ENCODE measurements at regions not wholly inside any gene's neighbourhood (a gene's known extent, or its start where the extent isn't known, plus 50 kb on each side); places are given as distances from the start of the nearest gene placed in this dataset.

DNA sequence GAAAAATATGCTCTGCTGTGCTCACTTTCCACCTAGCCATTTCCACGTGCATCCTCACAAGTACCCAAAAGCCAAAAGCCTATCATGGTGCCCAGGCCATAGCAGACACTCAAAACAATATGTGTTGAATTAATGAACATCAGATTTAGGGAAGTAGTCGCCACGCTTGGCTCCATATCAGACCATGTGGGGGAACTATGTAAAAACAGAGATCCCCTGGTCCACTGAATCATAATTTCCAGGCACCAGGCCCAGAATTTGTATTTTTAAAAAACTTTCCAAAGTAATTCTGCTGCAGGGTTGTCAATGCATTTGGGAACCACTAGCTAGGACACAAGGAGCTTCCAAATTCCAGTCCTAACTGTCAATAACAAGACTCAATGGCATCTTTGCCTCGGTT is 77.3 kb downstream of the CNTN3 start:
- no TSS peak for BruUV-seq (replicated peaks)
- intact Hi-C loops (cut with micrococcal nuclease; ENCODE audit: unreplicated experiment) = no loop called here
- CTCF ChIA-PET = no interaction called here
- no peaks in the 10 kb centered on the region for H3K9me3 ChIP-seq (replicated peaks; ENCODE audit: control insufficient read depth, insufficient read depth, low read length)
- WGBS (ENCODE audit: insufficient coverage, insufficient replicate concordance, low lambda C conversion rate, missing lambda C conversion rate) = 18% methylated on average over 4 of the region's 4 CpGs
- TF ChIP-seq SIX5 (IDR thresholded peaks at IDR 0.05; ENCODE audit: low read depth, low read length, severe bottlenecking) = no peak
- TF ChIP-seq, protein P1, sequence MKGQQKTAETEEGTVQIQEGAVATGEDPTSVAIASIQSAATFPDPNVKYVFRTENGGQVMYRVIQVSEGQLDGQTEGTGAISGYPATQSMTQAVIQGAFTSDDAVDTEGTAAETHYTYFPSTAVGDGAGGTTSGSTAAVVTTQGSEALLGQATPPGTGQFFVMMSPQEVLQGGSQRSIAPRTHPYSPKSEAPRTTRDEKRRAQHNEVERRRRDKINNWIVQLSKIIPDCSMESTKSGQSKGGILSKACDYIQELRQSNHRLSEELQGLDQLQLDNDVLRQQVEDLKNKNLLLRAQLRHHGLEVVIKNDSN (IDR thresholded peaks at IDR 0.05; ENCODE audit: borderline replicate concordance, extremely low read length, insufficient read depth, low read depth, low read length) = no peak
- TF ChIP-seq NFYB (IDR thresholded peaks at IDR 0.05; ENCODE audit: insufficient read depth, low read depth, low read length) = no peak
- TF ChIP-seq POLR2AphosphoS2 (IDR thresholded peaks at IDR 0.05; ENCODE audit: low read depth, low read length) = no peak
- no peak for TF ChIP-seq FOXM1 (IDR thresholded peaks at IDR 0.05; ENCODE audit: low read depth, low read length)
- no peak for TF ChIP-seq POLR2A (IDR thresholded peaks at IDR 0.05; ENCODE audit: low read depth, low read length)
- no peak overlapping the region for H3K27ac ChIP-seq (ENCODE audit: control insufficient read depth, insufficient read depth)
- POLR2A ChIA-PET = no interaction called here
- no peaks in the 10 kb centered on the region for H4K20me1 ChIP-seq (ENCODE audit: control insufficient read depth, insufficient read depth)
- ATAC-seq = no peak
- SMC1A ChIA-PET (ENCODE audit: uncharacterized antibody, unreplicated experiment) = no interaction called here
- no peak for DNase-seq (ENCODE audit: low read depth, low spot score)
- H3K4me1 ChIP-seq (ENCODE audit: control insufficient read depth, insufficient read depth, low read length) = no peaks in the 10 kb centered on the region
- FAIRE-seq = no peak
- no peak overlapping the region for H3K9ac ChIP-seq (ENCODE audit: control insufficient read depth, insufficient read depth, low read length)
- no peak overlapping the region for H3K4me2 ChIP-seq (ENCODE audit: control insufficient read depth, insufficient read depth)
- no peak overlapping the region for H3K4me3 ChIP-seq
- no peaks in the 10 kb centered on the region for H3K36me3 ChIP-seq (ENCODE audit: control insufficient read depth in 2 of 2, insufficient read depth in 2 of 2, low read length in 1 of 2)
- no peaks in the 10 kb centered on the region for H3K27me3 ChIP-seq (replicated peaks in 1 of 2; ENCODE audit: control insufficient read depth in 2 of 2, insufficient read depth in 2 of 2, low read length in 1 of 2)
- H3K79me2 ChIP-seq (ENCODE audit: control insufficient read depth, insufficient read depth, low read length) = no peaks in the 10 kb centered on the region
- RAD21 ChIA-PET (ENCODE audit: unreplicated experiment) = no interaction called here
- no peak overlapping the region for H2AFZ ChIP-seq (ENCODE audit: control insufficient read depth, low read depth, low read length)
- in situ Hi-C loops (cut with MboI) = no loop called here

DNA sequence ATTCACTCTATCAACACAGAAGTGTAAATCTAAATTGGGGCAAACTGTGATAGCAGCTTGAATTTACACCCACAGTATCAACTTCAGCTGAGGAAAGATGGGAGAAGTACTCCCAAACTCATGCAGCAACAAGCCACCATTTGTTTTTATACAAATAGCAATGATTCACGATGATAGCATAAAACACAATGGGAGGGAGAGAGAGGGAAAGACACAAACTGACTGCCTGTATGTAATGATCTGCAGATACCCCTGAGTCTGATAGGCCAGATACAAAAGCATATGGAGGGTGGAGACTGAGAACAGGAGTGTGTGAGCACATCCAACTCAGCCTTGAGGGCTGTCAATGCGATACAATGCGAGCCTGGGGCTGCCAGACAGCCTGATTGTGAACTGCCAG is 79.2 kb downstream of the CNTN3 start:
- Histone ChIP-seq H4K20me1 (ENCODE audit: control insufficient read depth, insufficient read depth) (no peaks in the 10 kb centered on the region), H3K36me3 (ENCODE audit: control insufficient read depth in 2 of 2, insufficient read depth in 2 of 2, low read length in 1 of 2) (no peaks in the 10 kb centered on the region), H3K4me1 (ENCODE audit: control insufficient read depth, insufficient read depth, low read length) (no peaks in the 10 kb centered on the region), H3K9ac (ENCODE audit: control insufficient read depth, insufficient read depth, low read length) (no peak overlapping the region), H2AFZ (ENCODE audit: control insufficient read depth, low read depth, low read length) (no peak overlapping the region), H3K27ac (ENCODE audit: control insufficient read depth, insufficient read depth) (no peak overlapping the region), H3K4me3 (no peak overlapping the region), H3K9me3 (replicated peaks; ENCODE audit: control insufficient read depth, insufficient read depth, low read length) (no peaks in the 10 kb centered on the region), H3K4me2 (ENCODE audit: control insufficient read depth, insufficient read depth) (no peak overlapping the region), H3K27me3 (replicated peaks in 1 of 2; ENCODE audit: control insufficient read depth in 2 of 2, insufficient read depth in 2 of 2, low read length in 1 of 2) (no peaks in the 10 kb centered on the region), H3K79me2 (ENCODE audit: control insufficient read depth, insufficient read depth, low read length) (no peaks in the 10 kb centered on the region)
- ChIA-PET SMC1A (ENCODE audit: uncharacterized antibody, unreplicated experiment) (no interaction called here), POLR2A (no interaction called here), CTCF (interaction anchor here (0.6 kb wide), 1 partner anchor 821 kb away, joined by 3 read pairs; no protein-coding TSS in a partner anchor), RAD21 (ENCODE audit: unreplicated experiment) (no interaction called here)
- in situ Hi-C loops (cut with MboI) (no loop called here), intact Hi-C loops (cut with micrococcal nuclease; ENCODE audit: unreplicated experiment) (no loop called here)
- ATAC-seq (no peak), DNase-seq (ENCODE audit: low read depth, low spot score) (no peak), FAIRE-seq (no peak)
- WGBS (ENCODE audit: insufficient coverage, insufficient replicate concordance, low lambda C conversion rate, missing lambda C conversion rate) = 12% methylated on average over 3 of the region's 3 CpGs
- no peak for TF ChIP-seq CEBPZ (IDR thresholded peaks at IDR 0.05; ENCODE audit: low read depth, low read length)
- TF ChIP-seq EED (IDR thresholded peaks at IDR 0.05; ENCODE audit: low read depth) = no peak
- TF ChIP-seq ZNF217 (IDR thresholded peaks at IDR 0.05) = no peak
- no peak for TF ChIP-seq KDM1A (IDR thresholded peaks at IDR 0.05; ENCODE audit: borderline replicate concordance)
- no peak for TF ChIP-seq SIX5 (IDR thresholded peaks at IDR 0.05; ENCODE audit: low read depth, low read length, severe bottlenecking)
- no peak for TF ChIP-seq TAF1 (IDR thresholded peaks at IDR 0.05; ENCODE audit: borderline replicate concordance, low read depth, low read length)
- no peak for TF ChIP-seq FOS (IDR thresholded peaks at IDR 0.05; ENCODE audit: borderline replicate concordance, extremely low read depth, insufficient read length)
- TF ChIP-seq, protein P2, sequence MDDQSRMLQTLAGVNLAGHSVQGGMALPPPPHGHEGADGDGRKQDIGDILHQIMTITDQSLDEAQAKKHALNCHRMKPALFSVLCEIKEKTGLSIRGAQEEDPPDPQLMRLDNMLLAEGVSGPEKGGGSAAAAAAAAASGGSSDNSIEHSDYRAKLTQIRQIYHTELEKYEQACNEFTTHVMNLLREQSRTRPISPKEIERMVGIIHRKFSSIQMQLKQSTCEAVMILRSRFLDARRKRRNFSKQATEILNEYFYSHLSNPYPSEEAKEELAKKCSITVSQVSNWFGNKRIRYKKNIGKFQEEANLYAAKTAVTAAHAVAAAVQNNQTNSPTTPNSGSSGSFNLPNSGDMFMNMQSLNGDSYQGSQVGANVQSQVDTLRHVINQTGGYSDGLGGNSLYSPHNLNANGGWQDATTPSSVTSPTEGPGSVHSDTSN (IDR thresholded peaks at IDR 0.05; ENCODE audit: insufficient replicate concordance, low read depth, low read length) = no peak
- no peak for TF ChIP-seq BRCA1 (IDR thresholded peaks at IDR 0.05; ENCODE audit: low read depth, low read length)
- no TSS peak for BruUV-seq (replicated peaks)

Measured in GM12878 (cell line).